ENCODE measurements at regions not wholly inside any gene's neighbourhood (a gene's known extent, or its start where the extent isn't known, plus 50 kb on each side); places are given as distances from the start of the nearest gene placed in this dataset.
A peak's percentile ranks its signal among the peaks of the same experiment; 100 is the strongest.

DNA sequence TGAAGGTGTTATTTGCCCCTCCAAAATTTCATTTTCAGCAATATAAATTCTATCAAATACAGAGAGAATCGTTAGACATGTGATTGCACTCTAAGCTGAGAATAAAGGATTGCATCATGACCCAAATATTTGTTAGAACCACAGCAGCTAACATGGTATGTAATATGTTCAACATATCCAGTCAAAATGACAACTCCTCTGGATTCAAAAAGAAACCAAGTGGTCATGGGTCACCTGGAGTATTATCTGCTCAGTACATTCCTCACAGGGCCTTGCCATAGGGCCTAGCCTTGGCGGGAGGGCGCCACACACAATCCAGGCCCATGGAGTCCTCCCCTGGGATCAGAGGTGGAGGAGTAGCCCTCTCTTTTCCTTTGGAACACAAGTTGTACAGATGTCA lies 179.2 kb downstream of the HSD17B3 start:
- no peak overlapping the region for H2AFZ ChIP-seq (ENCODE audit: low read length)
- no peaks in the 10 kb centered on the region for H4K20me1 ChIP-seq (ENCODE audit: insufficient read depth, low read length)
- H3K4me1 ChIP-seq (ENCODE audit: insufficient read depth, low read length): no peaks in the 10 kb centered on the region
- H3K9me3 ChIP-seq (ENCODE audit: low read depth, low read length): peaks cover 3% of the 10 kb centered on the region
- H3K4me2 ChIP-seq (ENCODE audit: insufficient read depth, low read length): no peak overlapping the region
- H3K36me3 ChIP-seq (ENCODE audit: insufficient read depth, low read length): no peaks in the 10 kb centered on the region
- H3K79me2 ChIP-seq (ENCODE audit: insufficient read depth, low read length): no peaks in the 10 kb centered on the region
- H3K27me3 ChIP-seq (ENCODE audit: insufficient read depth, low read length): peaks cover 5% of the 10 kb centered on the region
- TF ChIP-seq, protein P1, sequence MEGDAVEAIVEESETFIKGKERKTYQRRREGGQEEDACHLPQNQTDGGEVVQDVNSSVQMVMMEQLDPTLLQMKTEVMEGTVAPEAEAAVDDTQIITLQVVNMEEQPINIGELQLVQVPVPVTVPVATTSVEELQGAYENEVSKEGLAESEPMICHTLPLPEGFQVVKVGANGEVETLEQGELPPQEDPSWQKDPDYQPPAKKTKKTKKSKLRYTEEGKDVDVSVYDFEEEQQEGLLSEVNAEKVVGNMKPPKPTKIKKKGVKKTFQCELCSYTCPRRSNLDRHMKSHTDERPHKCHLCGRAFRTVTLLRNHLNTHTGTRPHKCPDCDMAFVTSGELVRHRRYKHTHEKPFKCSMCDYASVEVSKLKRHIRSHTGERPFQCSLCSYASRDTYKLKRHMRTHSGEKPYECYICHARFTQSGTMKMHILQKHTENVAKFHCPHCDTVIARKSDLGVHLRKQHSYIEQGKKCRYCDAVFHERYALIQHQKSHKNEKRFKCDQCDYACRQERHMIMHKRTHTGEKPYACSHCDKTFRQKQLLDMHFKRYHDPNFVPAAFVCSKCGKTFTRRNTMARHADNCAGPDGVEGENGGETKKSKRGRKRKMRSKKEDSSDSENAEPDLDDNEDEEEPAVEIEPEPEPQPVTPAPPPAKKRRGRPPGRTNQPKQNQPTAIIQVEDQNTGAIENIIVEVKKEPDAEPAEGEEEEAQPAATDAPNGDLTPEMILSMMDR (IDR thresholded peaks at IDR 0.05; ENCODE audit: extremely low read depth, low read depth, low read length): no peak
- H3K4me3 ChIP-seq (ENCODE audit: insufficient read depth, low read length): no peak overlapping the region
- DNase-seq (ENCODE audit: insufficient read length, low spot score, missing footprints): no peak
- H3K27ac ChIP-seq (ENCODE audit: low read depth, low read length): no peak overlapping the region

DNA sequence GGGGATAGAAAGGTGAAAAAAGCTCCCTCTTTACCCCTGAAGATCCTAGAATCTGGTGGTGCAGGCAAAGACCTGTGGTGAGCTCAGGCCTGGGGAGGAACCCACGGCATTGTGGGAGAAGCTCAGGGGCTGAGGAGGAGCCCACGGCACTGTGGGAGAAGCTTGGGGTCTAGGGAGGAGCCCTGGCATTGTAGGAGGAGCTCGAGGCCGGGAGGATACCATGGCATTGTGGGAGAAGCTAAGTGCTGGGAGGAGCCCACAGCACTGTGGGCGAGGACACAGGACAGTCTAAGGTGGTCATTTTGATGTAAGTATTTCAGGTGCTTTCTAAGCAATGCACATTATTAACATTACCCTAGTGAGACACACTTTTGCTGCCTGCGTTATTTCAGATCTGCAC lies 179.7 kb downstream of the HSD17B3 start:
- H3K79me2 ChIP-seq (ENCODE audit: insufficient read depth, low read length): no peaks in the 10 kb centered on the region
- no peaks in the 10 kb centered on the region for H3K36me3 ChIP-seq (ENCODE audit: insufficient read depth, low read length)
- H2AFZ ChIP-seq (ENCODE audit: low read length): peak overlapping the region; percentile 47
- no peak overlapping the region for H3K4me3 ChIP-seq (ENCODE audit: insufficient read depth, low read length)
- no peaks in the 10 kb centered on the region for H3K4me1 ChIP-seq (ENCODE audit: insufficient read depth, low read length)
- H3K27me3 ChIP-seq (ENCODE audit: insufficient read depth, low read length): peaks cover 5% of the 10 kb centered on the region
- H3K4me2 ChIP-seq (ENCODE audit: insufficient read depth, low read length): no peak overlapping the region
- H3K9me3 ChIP-seq (ENCODE audit: low read depth, low read length): peaks cover 3% of the 10 kb centered on the region
- no peak overlapping the region for H3K27ac ChIP-seq (ENCODE audit: low read depth, low read length)
- DNase-seq (ENCODE audit: insufficient read length, low spot score, missing footprints): no peak
- H4K20me1 ChIP-seq (ENCODE audit: insufficient read depth, low read length): no peaks in the 10 kb centered on the region
- TF ChIP-seq, protein P1 (IDR thresholded peaks at IDR 0.05; ENCODE audit: extremely low read depth, low read depth, low read length): no peak

DNA sequence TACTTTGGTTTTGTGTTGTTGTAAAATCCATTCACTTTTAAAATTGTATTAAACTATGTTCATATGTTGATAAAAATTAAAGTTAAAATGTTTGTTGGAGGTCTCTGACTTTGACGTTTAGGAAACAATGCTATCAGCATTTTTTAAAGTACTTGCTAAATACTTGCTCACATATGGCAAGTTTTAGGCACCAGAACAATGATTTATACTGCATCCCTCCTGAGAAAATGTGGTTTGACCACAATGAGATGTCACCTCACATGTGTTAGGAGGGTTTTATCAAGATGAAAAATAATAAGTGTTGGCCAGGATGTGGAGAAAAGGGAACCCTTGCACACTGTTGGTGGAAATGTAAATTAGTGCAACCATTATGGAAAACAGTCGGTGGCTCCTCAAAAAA lies 180.8 kb downstream of the HSD17B3 start:
- Histone ChIP-seq H2AFZ (ENCODE audit: low read length) (no peak overlapping the region), H3K9me3 (ENCODE audit: low read depth, low read length) (peaks cover 3% of the 10 kb centered on the region), H3K27me3 (ENCODE audit: insufficient read depth, low read length) (peaks cover 5% of the 10 kb centered on the region), H3K27ac (ENCODE audit: low read depth, low read length) (no peak overlapping the region), H3K4me3 (ENCODE audit: insufficient read depth, low read length) (no peak overlapping the region), H3K4me2 (ENCODE audit: insufficient read depth, low read length) (no peak overlapping the region), H3K36me3 (ENCODE audit: insufficient read depth, low read length) (no peaks in the 10 kb centered on the region), H3K4me1 (ENCODE audit: insufficient read depth, low read length) (no peaks in the 10 kb centered on the region), H4K20me1 (ENCODE audit: insufficient read depth, low read length) (no peaks in the 10 kb centered on the region), H3K79me2 (ENCODE audit: insufficient read depth, low read length) (no peaks in the 10 kb centered on the region)
- no peak for DNase-seq (ENCODE audit: insufficient read length, low spot score, missing footprints)
- TF ChIP-seq, protein P1 (IDR thresholded peaks at IDR 0.05; ENCODE audit: extremely low read depth, low read depth, low read length): no peak

DNA sequence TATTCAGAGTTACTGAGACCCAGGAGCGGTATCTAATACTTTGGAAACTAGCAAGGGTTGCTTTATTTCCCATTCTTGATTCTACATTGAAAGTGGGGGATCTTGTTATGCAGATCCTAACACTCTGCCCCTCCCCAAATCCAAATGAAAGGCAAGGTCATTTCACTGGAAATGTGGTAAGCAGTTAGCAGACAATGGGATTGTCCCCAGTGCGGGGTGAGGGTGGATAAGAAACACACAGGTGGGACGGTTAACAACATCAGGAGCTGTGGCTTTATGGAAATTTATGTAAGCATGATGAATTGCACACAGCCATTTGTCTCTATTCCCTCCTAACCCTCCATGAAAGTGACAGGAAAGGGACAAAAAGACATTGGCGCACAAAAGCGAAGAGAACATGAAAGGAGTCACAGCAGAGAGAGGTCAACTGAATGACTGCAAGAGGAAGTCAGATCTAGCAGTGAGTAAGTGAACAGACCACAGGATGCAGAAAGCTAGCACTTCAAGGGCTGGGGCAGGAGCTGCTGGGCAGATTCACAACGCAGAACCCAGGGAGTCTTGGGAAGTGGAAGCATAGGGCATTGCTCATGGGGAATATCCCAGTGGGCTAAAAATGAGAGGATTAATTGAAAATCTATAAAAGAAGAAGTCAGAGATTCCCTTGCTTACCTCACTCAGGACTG lies 184.4 kb downstream of the HSD17B3 start:
- Histone ChIP-seq H3K27ac (ENCODE audit: low read depth, low read length) (no peak overlapping the region), H3K27me3 (ENCODE audit: insufficient read depth, low read length) (peaks cover 5% of the 10 kb centered on the region), H3K9me3 (ENCODE audit: low read depth, low read length) (peaks cover 3% of the 10 kb centered on the region), H4K20me1 (ENCODE audit: insufficient read depth, low read length) (no peaks in the 10 kb centered on the region), H2AFZ (ENCODE audit: low read length) (no peak overlapping the region), H3K4me3 (ENCODE audit: insufficient read depth, low read length) (no peak overlapping the region), H3K79me2 (ENCODE audit: insufficient read depth, low read length) (no peaks in the 10 kb centered on the region), H3K36me3 (ENCODE audit: insufficient read depth, low read length) (no peaks in the 10 kb centered on the region), H3K4me1 (ENCODE audit: insufficient read depth, low read length) (no peaks in the 10 kb centered on the region), H3K4me2 (ENCODE audit: insufficient read depth, low read length) (no peak overlapping the region)
- no peak for DNase-seq (ENCODE audit: insufficient read length, low spot score, missing footprints)
- TF ChIP-seq, protein P1 (IDR thresholded peaks at IDR 0.05; ENCODE audit: extremely low read depth, low read depth, low read length): no peak
